ENCODE measurements at regions not wholly inside any gene's neighbourhood (a gene's known extent, or its start where the extent isn't known, plus 50 kb on each side); places are given as distances from the start of the nearest gene placed in this dataset.

DNA sequence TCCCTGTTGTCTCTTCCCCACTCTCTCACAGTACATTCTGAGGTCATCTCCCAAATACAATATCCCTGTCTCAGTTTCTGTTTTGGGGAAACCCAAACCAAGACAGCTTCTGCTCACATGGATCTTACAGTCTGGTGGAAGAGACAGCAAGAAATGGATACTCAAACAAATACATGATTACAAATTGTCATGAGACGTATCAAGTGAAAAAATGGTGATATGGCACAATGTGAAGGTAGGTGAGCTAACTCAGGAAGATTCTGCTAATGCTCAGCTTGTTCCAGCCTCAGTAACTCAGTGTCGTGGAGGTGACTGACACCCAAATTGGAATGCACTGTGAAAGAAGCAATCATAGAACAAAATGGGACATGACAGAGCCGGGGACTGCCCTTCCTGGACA is 68.3 kb downstream of the CHST1 start:
- DNase-seq (ENCODE audit: low read depth): no peak

DNA sequence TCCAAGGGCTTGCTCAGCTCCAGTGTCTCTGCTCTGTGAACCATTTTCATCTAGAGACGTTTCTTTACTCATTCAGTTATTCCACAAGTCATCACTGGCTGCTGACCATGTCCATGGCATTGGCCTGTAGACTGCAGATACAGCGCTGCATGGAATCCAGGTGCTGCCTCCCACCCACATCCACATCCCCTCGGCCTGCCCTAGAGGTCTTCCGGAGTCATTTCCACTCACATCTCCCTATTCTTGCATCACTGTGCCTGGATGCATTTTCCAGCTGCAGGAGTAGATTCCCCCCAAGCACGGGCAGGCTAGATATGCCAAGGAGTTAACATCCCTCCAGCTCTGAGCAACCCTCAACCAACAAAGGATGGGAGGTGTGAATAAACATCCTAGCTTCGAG is 68.9 kb downstream of the CHST1 start:
- DNase-seq (ENCODE audit: low read depth): no peak

DNA sequence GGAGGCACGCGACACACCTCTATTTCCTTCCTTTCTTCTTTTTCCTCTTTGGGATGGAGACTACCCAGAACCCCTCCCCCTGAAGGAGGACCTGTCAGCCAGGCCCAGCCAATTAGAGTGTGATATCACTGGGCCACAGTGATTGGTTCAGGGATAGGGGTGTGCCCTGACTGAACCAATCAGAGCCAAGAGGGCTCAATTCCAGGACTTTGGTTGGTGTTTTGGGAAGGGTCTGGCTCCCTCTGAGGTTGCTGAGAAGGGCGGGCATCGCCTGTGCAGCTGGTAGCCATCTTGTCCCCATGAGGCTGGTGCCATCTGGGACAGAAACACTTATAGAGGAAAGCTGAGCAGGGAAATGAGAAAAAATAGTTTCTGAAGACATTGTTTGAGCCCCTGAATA is 71.4 kb downstream of the CHST1 start:
- DNase-seq (ENCODE audit: low read depth): no peak

DNA sequence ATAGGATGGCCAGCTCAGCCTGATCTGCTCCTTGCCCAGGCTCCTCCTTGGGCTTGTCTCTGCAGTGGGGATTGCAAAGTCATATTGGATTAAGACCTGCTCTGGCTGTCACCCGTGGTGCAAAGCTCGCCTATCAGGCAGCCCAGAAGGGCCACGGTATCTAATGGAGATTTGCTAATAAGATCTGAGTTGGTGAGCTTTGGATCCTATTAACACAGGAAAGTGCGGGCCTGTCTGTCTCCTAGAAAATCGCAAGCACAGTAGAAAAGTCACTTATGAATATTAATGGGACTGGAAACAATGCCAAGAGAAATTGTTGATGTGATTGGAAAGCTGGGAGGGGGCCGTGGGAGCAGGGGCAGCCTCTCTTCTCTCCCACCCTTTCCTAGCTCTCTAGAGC is 72.8 kb downstream of the CHST1 start:
- DNase-seq (ENCODE audit: low read depth): no peak

DNA sequence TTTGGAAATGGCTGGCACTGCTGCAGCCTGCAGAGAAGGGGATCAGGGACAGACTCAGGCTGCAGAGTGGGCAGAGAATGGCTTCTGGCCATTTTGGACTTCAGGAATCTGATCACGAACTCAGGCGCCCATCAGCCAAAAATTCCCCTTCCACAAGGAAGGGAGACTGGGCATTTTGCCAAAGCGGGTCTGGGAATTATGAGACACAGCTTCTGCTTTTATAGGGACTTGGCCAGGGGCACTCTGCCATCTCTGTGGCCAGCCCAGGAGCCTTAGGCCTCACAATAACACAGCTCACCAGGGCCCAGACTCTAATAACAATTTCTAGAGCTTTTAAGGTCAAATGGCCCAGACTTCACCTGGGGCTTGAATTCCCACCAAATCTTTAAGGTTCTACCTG is 74.7 kb downstream of the CHST1 start:
- no peak for DNase-seq (ENCODE audit: low read depth)

DNA sequence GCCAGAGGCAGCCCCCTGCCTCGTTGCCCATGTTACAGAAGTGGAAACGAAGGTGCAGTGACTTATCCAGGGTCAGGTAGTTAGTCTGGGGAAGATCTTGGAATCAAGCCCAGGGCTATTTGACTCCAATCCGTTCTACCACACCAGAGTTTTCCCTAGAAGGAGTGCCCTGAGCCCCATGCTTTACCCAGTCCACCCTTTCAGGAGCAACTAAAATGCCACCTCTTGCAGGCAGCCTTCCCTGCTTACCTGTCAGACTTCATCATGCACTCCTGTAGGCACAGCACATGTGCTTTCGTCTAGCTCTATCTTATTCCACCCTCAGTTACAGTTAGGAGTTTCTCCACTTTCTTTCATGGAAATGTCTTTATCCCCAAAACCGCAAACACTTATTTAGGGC is 80.2 kb downstream of the CHST1 start:
- DNase-seq (ENCODE audit: low read depth): no peak

DNA sequence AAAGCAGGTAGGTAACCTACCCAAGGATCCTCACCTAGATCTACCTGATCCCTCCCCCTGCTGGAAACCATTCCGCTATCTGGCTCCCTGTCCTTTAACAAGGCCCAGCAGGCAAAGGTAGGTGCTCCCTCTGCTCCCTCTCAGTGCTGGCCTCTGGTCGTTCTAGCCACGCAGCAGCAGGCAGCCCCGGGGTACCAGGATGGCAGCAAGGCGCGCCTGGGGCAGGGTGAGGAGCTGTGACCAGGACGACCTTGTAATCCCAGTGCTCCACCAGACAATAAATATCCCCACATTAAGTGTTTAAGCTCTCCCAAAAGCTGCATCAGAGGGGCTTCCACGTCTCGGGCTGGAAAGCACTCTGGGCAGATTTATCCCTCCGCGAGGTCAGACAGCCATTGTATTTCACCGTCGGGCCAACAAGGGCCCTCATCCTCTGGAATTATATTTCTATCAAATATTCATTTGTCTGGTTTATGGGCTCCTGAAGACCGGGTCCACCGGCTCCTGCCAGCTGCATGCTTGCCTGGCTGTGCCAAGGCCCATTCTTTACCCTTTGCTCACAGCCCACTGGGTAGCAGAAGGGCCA is 81.3 kb downstream of the CHST1 start:
- DNase-seq (ENCODE audit: low read depth): no peak

DNA sequence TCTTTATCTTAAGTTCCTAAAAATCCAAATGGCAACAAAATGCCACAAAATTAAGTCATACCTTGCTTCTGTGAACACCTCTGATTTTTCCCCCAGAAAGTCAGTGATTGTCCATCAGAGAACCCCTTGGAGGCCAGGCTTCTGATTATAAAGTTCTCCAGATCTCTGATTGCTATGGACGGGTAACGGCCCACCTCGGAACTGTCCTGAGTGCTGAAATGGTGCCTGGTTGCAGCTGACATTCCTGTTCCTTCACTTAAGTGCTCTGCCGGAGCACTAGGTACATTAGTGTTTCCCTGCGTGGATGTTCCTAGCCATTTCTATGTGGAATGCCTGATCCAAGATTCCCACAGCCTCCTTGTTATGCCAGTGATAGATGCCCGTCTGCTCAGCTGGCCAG is 85.0 kb downstream of the CHST1 start:
- no peak for DNase-seq (ENCODE audit: low read depth)

DNA sequence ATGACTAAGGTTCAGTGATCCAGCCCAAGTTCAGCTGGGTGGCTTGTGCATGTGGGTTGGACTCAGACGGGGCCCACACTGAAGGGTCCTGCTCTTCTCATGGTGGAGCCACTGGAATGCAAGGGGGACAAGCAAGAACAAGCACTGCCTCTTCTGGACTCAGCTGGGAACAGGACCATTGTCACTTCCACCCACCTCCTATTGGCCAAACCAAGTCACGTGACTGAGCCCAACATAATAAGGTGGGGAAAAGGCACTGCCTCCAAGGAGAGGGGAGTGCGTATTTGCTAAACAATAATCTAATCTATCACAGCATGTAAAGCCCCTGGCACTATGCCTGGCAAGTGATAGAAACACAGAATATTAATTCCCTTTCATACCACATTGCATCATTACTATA is 87.1 kb downstream of the CHST1 start:
- DNase-seq (ENCODE audit: low read depth): no peak

DNA sequence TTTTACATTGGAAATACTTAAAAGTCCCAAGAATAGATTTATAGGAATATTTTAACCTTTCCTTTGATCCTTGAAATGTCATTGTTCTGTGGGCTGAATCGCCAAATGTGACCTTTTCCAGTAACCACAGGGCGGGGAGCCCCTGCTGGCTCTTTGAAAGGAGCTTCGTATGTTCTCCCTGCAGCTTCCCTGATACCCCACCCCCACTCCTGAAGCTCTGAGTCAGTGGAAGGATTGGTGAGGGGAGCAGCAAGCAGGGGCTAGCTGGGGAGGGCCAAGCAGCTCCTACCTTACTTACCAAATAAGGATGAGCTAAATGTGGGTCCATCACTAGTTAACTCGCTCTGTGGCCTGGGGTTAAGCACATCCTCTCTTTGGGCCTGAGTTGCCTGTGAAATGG is 87.7 kb downstream of the CHST1 start:
- no peak for DNase-seq (ENCODE audit: low read depth)

DNA sequence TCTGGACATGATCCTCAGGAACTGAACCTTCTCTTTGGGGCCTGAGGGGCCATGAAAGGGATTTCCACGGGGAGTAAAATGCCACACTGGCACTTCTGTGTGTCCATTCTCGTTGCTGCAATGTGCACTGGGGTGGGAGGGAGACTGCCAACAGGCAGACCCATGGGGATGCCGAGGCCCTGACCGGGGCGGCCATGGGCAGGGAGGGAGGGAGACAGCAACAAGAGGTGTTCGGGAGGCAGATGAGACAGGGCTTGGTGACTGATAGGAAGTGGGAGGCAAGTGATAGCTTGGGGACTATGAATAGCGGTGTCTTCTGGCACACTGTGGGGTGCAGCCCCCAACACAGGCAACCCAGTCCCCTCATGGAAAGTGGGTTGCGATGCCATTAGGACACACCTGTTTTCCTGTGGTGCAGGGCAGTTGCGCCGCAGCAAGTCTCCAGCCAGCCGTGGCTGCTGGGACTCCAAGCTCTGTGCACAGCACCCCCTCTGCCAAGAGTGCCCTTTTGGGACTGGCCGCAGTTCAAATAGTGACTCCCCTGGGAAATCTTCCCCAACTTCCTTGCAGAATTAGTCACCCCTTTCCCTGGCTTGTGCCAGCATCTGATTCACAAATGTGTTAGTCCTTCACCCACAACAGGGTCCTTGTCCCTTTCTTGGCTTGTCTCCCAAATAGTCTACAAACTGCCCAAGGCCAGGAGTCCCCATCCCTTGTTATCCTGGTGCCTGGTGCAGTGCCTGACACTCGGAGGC is 88.8 kb downstream of the CHST1 start:
- no peak for DNase-seq (ENCODE audit: low read depth)

DNA sequence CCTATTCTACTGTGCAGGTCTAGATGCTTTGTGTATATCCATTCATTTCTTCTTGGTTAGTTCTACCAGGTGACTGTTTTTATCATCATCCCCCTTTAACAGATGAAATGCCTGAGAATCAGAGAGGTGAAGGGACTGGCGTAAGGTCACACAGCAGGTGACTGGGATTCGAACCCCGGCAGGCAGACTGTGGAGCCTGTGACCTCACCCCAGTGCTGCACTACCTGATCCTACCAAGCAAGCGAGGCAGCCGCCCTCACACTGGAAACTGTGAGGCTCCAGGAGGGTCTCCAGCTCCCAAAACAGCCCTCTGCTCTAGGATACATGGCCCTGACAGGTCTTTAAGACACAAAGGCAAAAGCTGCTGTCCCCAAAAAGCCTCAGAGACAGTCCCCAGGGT is 91.7 kb downstream of the CHST1 start:
- no peak for DNase-seq (ENCODE audit: low read depth)

DNA sequence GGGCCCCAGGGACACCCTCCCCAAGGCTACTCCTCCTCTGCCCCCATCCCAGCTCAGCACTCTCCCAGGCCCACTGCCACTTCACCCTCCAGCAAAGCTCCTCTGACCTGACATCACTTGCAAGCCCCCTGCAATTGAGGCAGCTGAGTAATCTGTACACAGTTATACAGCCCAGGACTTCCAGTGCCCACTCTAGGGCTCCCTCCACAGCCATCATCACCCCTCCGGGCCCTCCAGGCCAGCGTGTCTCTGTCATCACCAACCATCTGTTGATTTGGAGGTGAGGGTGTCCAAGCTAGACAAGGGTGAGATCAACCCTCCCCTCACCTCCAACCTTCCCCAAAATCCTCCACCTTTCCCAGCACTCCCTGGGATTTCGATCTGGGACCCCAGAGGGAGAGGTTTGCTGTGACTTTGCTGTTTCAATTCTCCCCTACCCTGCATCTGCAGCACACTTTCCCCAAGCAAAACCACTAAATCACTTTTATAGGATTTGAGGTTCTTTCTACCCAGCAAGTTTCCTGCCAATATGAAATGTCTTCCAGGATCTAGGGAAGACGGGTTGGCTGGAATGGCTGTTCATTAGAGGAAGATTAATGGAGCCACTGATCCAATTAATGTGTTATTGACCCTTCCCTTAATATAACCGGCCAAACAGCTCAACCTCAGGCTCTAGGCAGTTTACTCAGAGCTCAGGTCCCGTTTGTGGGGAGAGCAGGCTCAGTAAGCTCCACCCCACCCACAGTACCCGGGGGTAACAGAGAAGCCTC is 92.9 kb downstream of the CHST1 start:
- no peak for DNase-seq (ENCODE audit: low read depth)

DNA sequence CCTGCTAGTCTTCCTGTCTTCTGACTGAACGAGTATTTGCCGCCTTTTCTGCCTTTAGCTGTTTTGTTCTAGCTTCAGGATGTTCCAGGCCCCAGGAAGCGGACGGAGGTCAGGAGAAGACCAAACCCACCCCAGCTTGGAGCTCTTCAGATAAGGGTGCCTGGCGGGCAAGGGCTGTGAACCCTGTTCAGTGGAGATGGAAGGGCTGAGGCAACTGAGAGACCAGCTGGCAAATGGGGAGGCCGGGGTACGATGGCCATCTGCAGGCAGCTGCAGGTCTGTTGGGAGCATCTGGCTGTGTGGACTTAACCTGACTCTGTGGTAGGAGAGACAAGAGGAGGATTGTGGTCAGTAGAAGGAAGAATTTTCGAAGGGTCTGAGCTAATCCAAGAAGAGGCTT is 95.6 kb downstream of the CHST1 start:
- no peak for DNase-seq (ENCODE audit: low read depth)

DNA sequence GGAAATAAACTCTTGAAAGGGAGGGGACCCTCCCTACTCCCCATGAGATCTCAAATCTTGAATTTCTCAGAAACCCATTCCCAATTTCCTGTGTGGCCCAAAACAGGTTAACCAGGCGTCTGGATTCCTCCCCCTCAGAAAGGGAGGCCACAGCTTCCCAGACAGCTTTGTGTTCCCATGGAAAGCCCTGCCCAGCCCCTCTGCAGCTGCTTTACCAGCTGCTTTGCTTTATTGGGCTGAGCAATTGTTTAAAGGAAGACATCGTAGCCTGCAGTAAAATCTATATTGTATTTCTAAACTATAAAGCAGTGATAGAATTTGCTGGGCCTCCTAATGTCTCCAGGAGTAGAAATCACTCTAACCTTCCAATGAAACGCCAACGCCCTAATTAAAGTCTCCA is 97.4 kb downstream of the CHST1 start:
- DNase-seq (ENCODE audit: low read depth): no peak

DNA sequence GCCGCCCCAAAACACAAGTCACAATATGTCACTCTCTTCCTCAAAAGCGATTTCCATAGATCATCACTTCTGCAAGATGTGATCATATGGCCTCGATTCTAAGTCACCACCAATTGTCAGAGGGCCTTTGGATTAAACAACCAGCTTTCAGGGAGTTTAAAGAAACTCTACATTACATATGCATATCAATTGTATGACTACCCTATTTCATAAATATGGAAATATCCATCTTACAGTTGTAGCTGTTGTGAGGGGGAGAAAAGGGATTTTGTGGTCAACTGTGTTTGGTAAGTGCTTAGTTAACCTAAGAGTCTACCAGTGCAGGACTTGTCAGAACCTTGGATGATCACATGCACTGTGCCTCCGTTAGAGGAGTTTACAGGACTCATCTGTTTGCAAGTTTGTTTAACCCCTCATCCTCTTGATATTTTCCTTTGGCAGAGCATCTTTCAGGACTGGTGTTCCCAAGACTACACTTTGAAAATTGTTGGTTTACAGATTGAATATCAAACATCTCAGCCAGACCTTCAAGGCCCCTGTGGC is 99.9 kb downstream of the CHST1 start:
- DNase-seq (ENCODE audit: low read depth): no peak

DNA sequence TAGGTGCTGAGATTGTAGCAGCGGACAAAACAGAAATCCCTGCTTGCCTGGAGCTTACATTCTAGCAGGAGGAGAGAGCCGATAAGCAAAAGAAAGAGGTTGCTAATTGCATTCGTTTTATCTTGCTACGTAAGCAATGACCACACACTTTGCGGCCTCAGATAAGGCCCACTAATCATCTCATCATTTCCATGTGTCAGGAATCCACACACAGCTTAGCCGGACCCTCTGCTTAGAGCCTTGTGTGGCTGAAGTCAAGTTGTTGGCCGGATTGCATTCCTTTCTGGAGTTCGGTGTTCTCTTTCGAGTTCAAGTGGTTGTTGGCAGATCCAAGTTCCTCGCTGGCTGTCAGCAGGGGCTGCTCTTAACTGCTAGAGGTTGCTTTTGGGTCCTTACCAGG is 101.6 kb downstream of the CHST1 start:
- no peak for DNase-seq (ENCODE audit: low read depth)

DNA sequence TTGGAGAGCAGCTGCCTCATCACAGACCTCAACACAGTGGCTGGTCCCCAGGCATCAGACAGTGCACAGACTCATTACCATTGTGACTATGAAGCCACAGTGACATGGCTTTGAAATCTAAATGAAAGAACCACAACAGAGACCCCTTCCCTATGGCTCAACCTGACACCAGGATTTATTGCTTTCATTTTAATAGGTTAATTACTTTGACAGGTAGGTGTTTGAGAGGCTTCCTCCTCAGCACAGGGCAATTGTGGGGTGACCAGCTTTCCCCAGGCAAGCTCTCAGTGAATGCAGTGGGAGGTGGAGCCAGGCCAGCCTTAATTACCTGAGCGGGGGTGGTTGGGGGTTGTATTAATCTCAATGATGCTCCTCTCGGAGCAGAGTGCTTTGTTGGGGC is 102.3 kb downstream of the CHST1 start:
- no peak for DNase-seq (ENCODE audit: low read depth)

DNA sequence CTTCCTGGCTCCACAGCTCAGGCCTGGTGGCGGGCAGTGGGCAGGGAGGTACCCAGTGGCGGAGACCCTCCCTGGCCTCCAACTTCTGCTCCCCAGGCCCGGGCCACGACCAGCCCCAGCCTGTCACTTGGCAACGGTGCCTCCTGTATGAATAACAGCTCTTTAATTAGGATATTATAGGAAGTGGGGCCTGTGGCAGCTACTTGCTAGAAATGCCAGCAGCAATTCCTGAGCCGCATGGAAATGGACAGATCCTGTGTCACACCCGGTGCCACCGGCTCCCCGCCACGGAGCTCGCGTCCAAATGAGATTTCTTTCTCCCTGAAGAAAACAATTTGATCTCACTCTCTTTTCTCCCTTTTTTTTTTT is 104.5 kb downstream of the CHST1 start:
- DNase-seq (ENCODE audit: low read depth): no peak

DNA sequence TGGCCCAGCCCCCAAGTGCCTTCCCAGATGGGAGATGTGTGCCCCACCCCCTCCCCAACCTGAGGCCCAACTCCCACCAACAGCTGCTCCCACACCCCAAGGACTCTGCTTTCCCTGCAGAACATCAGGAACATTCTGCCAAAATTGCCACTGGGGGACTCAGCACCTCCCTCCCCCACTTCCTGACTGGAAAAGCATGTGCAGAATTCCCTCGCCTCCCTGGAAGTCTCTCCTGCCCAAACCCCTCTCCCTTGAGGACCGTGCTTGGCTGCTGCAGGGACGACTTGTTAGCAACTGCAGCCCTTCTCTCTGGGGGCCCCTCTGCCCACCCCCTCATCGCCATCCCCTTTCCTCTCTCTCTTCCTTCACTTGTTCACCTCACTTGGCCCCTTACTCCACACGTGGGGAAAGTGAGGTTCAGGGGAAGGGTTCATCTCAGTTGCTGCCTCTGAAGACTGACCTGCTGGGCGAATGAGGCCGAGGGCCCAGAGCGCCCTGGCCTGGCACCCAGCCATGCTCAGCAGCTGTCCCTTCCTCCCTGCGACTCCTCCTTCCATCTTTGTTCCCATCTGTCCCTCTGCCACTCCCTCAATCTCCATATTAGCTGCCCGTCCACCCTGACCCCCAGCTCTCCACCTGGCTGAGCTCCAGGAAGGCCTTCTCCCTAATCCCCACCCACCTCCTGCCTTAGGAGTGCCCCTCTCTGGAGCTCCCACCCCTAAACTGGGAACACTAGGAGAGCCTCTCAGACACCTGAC is 105.1 kb downstream of the CHST1 start:
- no peak for DNase-seq (ENCODE audit: low read depth)

DNA sequence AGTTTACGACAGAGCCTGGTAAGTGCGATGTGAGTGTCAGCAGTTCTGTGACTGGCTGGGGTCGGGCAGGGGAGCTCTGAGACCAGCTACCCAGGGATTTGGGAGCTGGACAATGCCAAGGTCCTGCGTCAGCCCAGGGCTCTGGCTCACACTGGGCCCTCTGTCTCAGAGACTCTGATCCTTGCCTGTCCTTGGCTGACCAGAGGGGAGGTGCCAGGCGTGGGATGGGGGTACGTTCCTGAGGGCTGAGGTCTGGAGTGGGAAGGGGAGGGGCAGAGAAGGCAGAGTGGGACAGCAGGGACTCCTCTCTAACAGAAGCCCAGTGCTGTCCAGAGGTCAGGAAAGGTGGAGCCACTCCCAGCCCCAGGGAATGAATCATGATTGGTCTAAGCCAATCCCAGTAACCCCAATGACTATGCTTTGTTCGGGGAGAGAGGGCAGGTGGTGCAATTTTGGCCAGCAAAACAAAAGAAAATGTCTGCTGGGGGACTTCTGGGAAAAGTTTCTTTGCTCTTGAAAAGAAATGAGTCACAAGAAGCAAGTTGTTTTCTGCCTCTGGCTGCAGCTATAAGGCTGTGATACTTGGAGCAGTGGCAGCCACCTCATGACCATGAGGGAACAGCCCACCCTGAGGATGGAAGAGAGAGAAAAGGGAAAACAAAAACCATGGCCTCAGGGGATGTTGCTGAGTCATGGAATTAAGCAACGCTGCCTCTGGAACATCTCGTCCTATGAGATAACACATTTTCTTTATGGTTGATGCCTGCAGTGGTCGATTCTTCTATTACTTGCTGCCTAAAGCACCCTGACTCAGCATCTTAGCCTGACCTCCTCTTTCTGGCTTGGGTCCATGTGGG is 108.3 kb downstream of the CHST1 start:
- DNase-seq (ENCODE audit: low read depth): no peak
